ENCODE measurements at regions not wholly inside any gene's neighbourhood (a gene's known extent, or its start where the extent isn't known, plus 50 kb on each side); places are given as distances from the start of the nearest gene placed in this dataset.
A peak's percentile ranks its signal among the peaks of the same experiment; 100 is the strongest.

DNA sequence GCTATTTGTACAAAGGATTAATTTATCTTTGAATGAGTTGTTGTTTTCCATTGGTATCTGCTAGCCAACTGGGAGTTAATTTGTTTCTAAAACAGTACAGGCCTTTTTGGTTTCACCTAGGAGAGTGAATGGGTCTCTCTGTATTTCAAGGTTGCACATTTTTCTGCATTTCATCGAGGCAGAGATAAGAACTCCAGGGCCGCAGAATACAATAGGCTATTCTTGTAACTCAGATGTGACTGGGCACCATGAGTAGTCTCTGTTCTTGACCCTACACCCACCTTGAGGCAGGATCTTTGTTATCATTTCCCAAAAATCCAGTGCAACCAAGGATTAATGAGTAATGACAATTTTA is 51.7 kb upstream of the OR9Q1 start:
- Histone ChIP-seq H3K9me3 (ENCODE audit: insufficient read depth, low read depth, low read length) (no peaks in the 10 kb centered on the region), H3K9ac (ENCODE audit: low read length) (no peak overlapping the region), H3K36me3 (ENCODE audit: insufficient read depth, low read length) (no peaks in the 10 kb centered on the region), H3K4me2 (ENCODE audit: low read length) (no peak overlapping the region), H3K4me1 (ENCODE audit: insufficient read depth, low read length) (no peaks in the 10 kb centered on the region), H2AFZ (ENCODE audit: low read depth, low read length) (no peak overlapping the region), H3K79me2 (ENCODE audit: insufficient read depth, low read length) (no peaks in the 10 kb centered on the region), H3K4me3 (ENCODE audit: insufficient read depth, low read depth, low read length) (no peak overlapping the region), H3K27ac (ENCODE audit: low read depth, low read length) (no peak overlapping the region), H3K27me3 (ENCODE audit: insufficient read depth, low read length) (no peaks in the 10 kb centered on the region), H4K20me1 (ENCODE audit: insufficient read depth, low read length) (no peaks in the 10 kb centered on the region)
- Mint-ChIP-seq H3K27ac (ENCODE audit: unreplicated experiment) (no peak overlapping the region), H3K9me3 (ENCODE audit: unreplicated experiment) (no peaks in the 10 kb centered on the region), H3K4me1 (ENCODE audit: low read depth, unreplicated experiment) (no peaks in the 10 kb centered on the region), H3K4me3 (ENCODE audit: unreplicated experiment) (no peak overlapping the region), H3K27me3 (ENCODE audit: low read depth, unreplicated experiment) (peaks cover 2% of the 10 kb centered on the region), H3K36me3 (ENCODE audit: low read depth, unreplicated experiment) (no peaks in the 10 kb centered on the region)
- FAIRE-seq: no peak
- TF ChIP-seq EZH2 (IDR thresholded peaks at IDR 0.05; ENCODE audit: insufficient read depth, low read length): no peak
- TF ChIP-seq, protein P1, sequence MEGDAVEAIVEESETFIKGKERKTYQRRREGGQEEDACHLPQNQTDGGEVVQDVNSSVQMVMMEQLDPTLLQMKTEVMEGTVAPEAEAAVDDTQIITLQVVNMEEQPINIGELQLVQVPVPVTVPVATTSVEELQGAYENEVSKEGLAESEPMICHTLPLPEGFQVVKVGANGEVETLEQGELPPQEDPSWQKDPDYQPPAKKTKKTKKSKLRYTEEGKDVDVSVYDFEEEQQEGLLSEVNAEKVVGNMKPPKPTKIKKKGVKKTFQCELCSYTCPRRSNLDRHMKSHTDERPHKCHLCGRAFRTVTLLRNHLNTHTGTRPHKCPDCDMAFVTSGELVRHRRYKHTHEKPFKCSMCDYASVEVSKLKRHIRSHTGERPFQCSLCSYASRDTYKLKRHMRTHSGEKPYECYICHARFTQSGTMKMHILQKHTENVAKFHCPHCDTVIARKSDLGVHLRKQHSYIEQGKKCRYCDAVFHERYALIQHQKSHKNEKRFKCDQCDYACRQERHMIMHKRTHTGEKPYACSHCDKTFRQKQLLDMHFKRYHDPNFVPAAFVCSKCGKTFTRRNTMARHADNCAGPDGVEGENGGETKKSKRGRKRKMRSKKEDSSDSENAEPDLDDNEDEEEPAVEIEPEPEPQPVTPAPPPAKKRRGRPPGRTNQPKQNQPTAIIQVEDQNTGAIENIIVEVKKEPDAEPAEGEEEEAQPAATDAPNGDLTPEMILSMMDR (IDR thresholded peaks at IDR 0.05; ENCODE audit: insufficient read depth, low read depth, low read length): no peak
- DNase-seq (ENCODE audit: low read depth): peak; percentile 3
